HCT116 (cell line): ENCODE measurements at regions not wholly inside any gene's neighbourhood (a gene's known extent, or its start where the extent isn't known, plus 50 kb on each side); places are given as distances from the start of the nearest gene placed in this dataset.

ENCODE experiments used
- CTCF ChIP-seq, 3 experiments: fragments of 200-600 bp in 1 of 3; sonication (generic) in 1 of 3; IDR thresholded peaks in 2 of 3; conservative IDR thresholded peaks in 1 of 3; 2 replicates each; pipeline ENCODE4 v1.5.1; 2012 to 2017; ENCODE audit warnings: low read depth in 2 of 3, low read length in 2 of 3, antibody characterized with exemption in 1 of 3, borderline replicate concordance in 1 of 3, control low read depth in 1 of 3, mild to moderate bottlenecking in 1 of 3, mixed read lengths in 1 of 3, mixed run types in 1 of 3, moderate library complexity in 1 of 3; ENCODE audit not compliant: insufficient read depth in 1 of 3
- ELF1 ChIP-seq: IDR thresholded peaks from 2 replicates; pipeline ENCODE4 v1.6.1; 2012; ENCODE audit warnings: low read depth, borderline replicate concordance
- REST ChIP-seq: IDR thresholded peaks from 2 replicates; pipeline ENCODE4 v1.6.1; 2012; ENCODE audit warnings: low read depth
- ZBTB33 ChIP-seq: IDR thresholded peaks from 2 replicates; pipeline ENCODE4 v1.6.1; 2011; ENCODE audit warnings: mild to moderate bottlenecking, low read length, moderate library complexity; ENCODE audit not compliant: insufficient replicate concordance; ENCODE audit errors: extremely low read depth

- TF ChIP-seq REST (no peak), CTCF (IDR thresholded peaks at IDR 0.05 in 2 of 3, conservative IDR thresholded peaks at IDR 0.05 in 1 of 3; ENCODE audit: borderline replicate concordance in 1 of 3, insufficient read depth in 1 of 3, low read depth in 2 of 3, low read length in 2 of 3) (no peak), ZBTB33 (no peak), ELF1 (no peak)
These were observed 502.9 kb upstream of the SLIT2 start for GRCh38 chr4:19748519-19749479.
